Left lung (tissue), 4 donors: ENCODE measurements at regions not wholly inside any gene's neighbourhood (a gene's known extent, or its start where the extent isn't known, plus 50 kb on each side); places are given as distances from the start of the nearest gene placed in this dataset.
A peak's percentile ranks its signal among the peaks of the same experiment; 100 is the strongest.
"Not testable (repeated sequence)": the region's sequence is repeated elsewhere in the genome, so short reads cannot be mapped to it uniquely, and the experiment has no call there.

Source experiments
- ATAC-seq: fragments of 200-7000 bp; cut with Tn5 transposase; one replicate; pipeline ENCODE4 v1.9.1; 2020; ENCODE audit warnings: moderate library complexity
- DNase-seq, 4 donors: peaks; one replicate each; pipeline ENCODE4 v3.0.0-alpha.2; 2013 to 2020
- H3K27ac ChIP-seq, 2 donors: fragments of 200-600 bp; sonication (generic) in 1 of 2; one replicate each; pipeline versions ENCODE4 v1.5.0 to v1.8.0; 2020 to 2021
- H3K27me3 ChIP-seq, 2 donors: fragments of 200-600 bp; sonication (generic) in 1 of 2; one replicate each; pipeline versions ENCODE4 v1.5.0 to v1.8.0; 2020 to 2021
- H3K36me3 ChIP-seq, 2 donors: fragments of 200-600 bp; sonication (generic) in 1 of 2; one replicate each; pipeline versions ENCODE4 v1.5.0 to v1.8.0; 2020 to 2021
- H3K4me1 ChIP-seq, 2 donors: fragments of 200-600 bp; one replicate each; pipeline ENCODE4 v1.8.0; 2021
- H3K4me3 ChIP-seq, 2 donors: fragments of 200-600 bp; sonication (generic) in 1 of 2; one replicate each; pipeline versions ENCODE4 v1.5.0 to v1.8.0; 2020 to 2021; ENCODE audit warnings: mild to moderate bottlenecking in 1 of 2
- H3K9me3 ChIP-seq, 2 donors: fragments of 200-600 bp; sonication (generic) in 1 of 2; one replicate each; pipeline versions ENCODE4 v1.5.0 to v1.8.0; 2020 to 2021
- CTCF ChIP-seq, 2 donors: fragments of 200-600 bp; sonication (generic) in 1 of 2; IDR thresholded peaks; one replicate each; pipeline versions ENCODE4 v1.5.0 to v1.8.0; 2021; ENCODE audit warnings: antibody characterized with exemption in 2 of 2
- intact Hi-C, 2 donors: fragments of 100-400 bp; cut with DNase I; formaldehyde crosslinking; loops; one replicate each; pipeline versions ENCODE4 v1.11.2 to v1.14.2; 2022
- donor health status: DM: no; HTN: yes; CAD: no.
- donor health status: DM: no; HTN: no; CAD: no.

- intact Hi-C loops: no loop called here
- H3K36me3 ChIP-seq: no peaks in the 10 kb centered on the region
Observed at GRCh38 chr5:154595662-154596061, 117.6 kb upstream of the HAND1 start.

GRCh38 chr5:154593796-154594195 lies 115.8 kb upstream of the HAND1 start:
- no peak for TF ChIP-seq CTCF (IDR thresholded peaks at IDR 0.05)
- intact Hi-C loops: no loop called here
- H3K9me3 ChIP-seq: no peaks in the 10 kb centered on the region
- ATAC-seq: no peak
- H3K27ac ChIP-seq: no peak overlapping the region
- H3K27me3 ChIP-seq: peaks cover 0 to 5% of the 10 kb centered on the region in 2 donors
- no peak overlapping the region for H3K4me3 ChIP-seq
- DNase-seq: no peak
- H3K36me3 ChIP-seq: no peaks in the 10 kb centered on the region
- peaks cover 0 to 2% of the 10 kb centered on the region in 2 donors for H3K4me1 ChIP-seq

More at GRCh38 chr5:154595662-154596061, 117.6 kb upstream of the HAND1 start:
- Histone ChIP-seq H3K27ac (no peak overlapping the region), H3K9me3 (no peaks in the 10 kb centered on the region), H3K4me3 (no peak overlapping the region), H3K4me1 (peaks cover 0 to 2% of the 10 kb centered on the region in 2 donors), H3K27me3 (peaks cover 0 to 5% of the 10 kb centered on the region in 2 donors)
- no peak for ATAC-seq
- no peak for DNase-seq
- TF ChIP-seq CTCF (IDR thresholded peaks at IDR 0.05): no peak

GRCh38 chr5:154593071-154593470 lies 115.0 kb upstream of the HAND1 start:
- no peaks in the 10 kb centered on the region for H3K36me3 ChIP-seq
- peaks cover 0 to 5% of the 10 kb centered on the region in 2 donors for H3K27me3 ChIP-seq
- DNase-seq (no peak), ATAC-seq (no peak)
- no peaks in the 10 kb centered on the region for H3K9me3 ChIP-seq
- peaks cover 0 to 2% of the 10 kb centered on the region in 2 donors for H3K4me1 ChIP-seq
- no peak overlapping the region for H3K27ac ChIP-seq
- intact Hi-C loops: no loop called here
- no peak overlapping the region for H3K4me3 ChIP-seq
- TF ChIP-seq CTCF (IDR thresholded peaks at IDR 0.05): no peak

GRCh38 chr5:154590093-154590724 lies 112.2 kb upstream of the HAND1 start:
- TF ChIP-seq CTCF (IDR thresholded peaks at IDR 0.05): no peak
- H3K27ac ChIP-seq: no peak overlapping the region
- H3K27me3 ChIP-seq: peaks cover 0 to 6% of the 10 kb centered on the region in 2 donors

GRCh38 chr5:154589511-154589910 lies 111.5 kb upstream of the HAND1 start:
- ATAC-seq (peak; percentile 2), DNase-seq (no peak)
- Histone ChIP-seq H3K27ac (peak overlapping the region; percentile 54 to 63), H3K4me3 (no peak overlapping the region), H3K36me3 (no peaks in the 10 kb centered on the region), H3K9me3 (no peaks in the 10 kb centered on the region), H3K4me1 (peaks cover 0 to 7% of the 10 kb centered on the region in 2 donors), H3K27me3 (peaks cover 0 to 6% of the 10 kb centered on the region in 2 donors)
- TF ChIP-seq CTCF (IDR thresholded peaks at IDR 0.05): no peak
- intact Hi-C loops: no loop called here

More at GRCh38 chr5:154590093-154590724, 112.2 kb upstream of the HAND1 start:
- Histone ChIP-seq H3K4me1 (peaks cover 0 to 7% of the 10 kb centered on the region in 2 donors), H3K36me3 (no peaks in the 10 kb centered on the region), H3K9me3 (no peaks in the 10 kb centered on the region), H3K4me3 (no peak overlapping the region)
- DNase-seq (no peak), ATAC-seq (no peak)
- intact Hi-C loops: no loop called here

- H3K4me1 ChIP-seq, intact Hi-C loops, H3K9me3 ChIP-seq, H3K27me3 ChIP-seq, H3K36me3 ChIP-seq, H3K4me3 ChIP-seq: not testable (repeated sequence)
- ATAC-seq: peak; percentile 75
- peak in 2 of 4 donors; percentile 11 to 49 for DNase-seq
- H3K27ac ChIP-seq: peak overlapping the region; percentile 63 to 81
Observed at GRCh38 chr5:154588833-154589425, 110.9 kb upstream of the HAND1 start.
